C4-2B (cell line): ENCODE measurements at regions not wholly inside any gene's neighbourhood (a gene's known extent, or its start where the extent isn't known, plus 50 kb on each side); places are given as distances from the start of the nearest gene placed in this dataset.
"Not testable (repeated sequence)": the region's sequence is repeated elsewhere in the genome, so short reads cannot be mapped to it uniquely, and the experiment has no call there.

ENCODE experiments used
- H3K27ac ChIP-seq: fragments of 450-650 bp; 2 replicates; pipeline ENCODE4 v1.5.1; 2017
- ZFX ChIP-seq: fragments of 450-650 bp; IDR thresholded peaks from 2 replicates; pipeline ENCODE4 v1.6.1; 2017
- TF ChIP-seq, protein P1 (sequence below): fragments of 450-650 bp; conservative IDR thresholded peaks from 2 replicates; pipeline ENCODE4 v1.5.1; 2017; ENCODE audit warnings: mild to moderate bottlenecking

GRCh38 chr3:56955492-56956111 is 104.9 kb upstream of the SPATA12 start:
- no peak for TF ChIP-seq ZFX
- TF ChIP-seq, protein P1, sequence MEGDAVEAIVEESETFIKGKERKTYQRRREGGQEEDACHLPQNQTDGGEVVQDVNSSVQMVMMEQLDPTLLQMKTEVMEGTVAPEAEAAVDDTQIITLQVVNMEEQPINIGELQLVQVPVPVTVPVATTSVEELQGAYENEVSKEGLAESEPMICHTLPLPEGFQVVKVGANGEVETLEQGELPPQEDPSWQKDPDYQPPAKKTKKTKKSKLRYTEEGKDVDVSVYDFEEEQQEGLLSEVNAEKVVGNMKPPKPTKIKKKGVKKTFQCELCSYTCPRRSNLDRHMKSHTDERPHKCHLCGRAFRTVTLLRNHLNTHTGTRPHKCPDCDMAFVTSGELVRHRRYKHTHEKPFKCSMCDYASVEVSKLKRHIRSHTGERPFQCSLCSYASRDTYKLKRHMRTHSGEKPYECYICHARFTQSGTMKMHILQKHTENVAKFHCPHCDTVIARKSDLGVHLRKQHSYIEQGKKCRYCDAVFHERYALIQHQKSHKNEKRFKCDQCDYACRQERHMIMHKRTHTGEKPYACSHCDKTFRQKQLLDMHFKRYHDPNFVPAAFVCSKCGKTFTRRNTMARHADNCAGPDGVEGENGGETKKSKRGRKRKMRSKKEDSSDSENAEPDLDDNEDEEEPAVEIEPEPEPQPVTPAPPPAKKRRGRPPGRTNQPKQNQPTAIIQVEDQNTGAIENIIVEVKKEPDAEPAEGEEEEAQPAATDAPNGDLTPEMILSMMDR, result no peak
- H3K27ac ChIP-seq, result no peak overlapping the region

GRCh38 chr3:56954125-56954524 is 106.3 kb upstream of the SPATA12 start:
- TF ChIP-seq, protein P1, result no peak
- no peak for TF ChIP-seq ZFX
- H3K27ac ChIP-seq, result no peak overlapping the region

DNA sequence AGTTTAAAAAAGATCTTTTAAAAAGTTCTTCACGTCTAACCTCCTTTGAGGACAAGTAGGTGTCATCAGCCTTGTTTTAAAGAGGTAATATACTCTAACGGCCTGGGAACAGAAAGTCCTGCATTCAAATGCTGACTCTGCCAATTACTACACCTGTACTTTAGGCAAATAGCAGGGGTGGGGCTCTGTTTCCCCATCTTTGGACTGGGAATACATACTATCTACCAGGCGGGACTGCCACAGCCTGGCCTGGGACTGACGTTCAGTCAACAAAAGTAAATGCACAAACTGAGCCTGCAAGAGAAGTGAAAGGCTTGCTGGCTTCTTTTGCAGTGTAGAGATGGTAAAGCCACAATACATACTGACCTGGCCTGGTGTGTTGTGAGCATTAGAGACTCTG is 107.6 kb upstream of the SPATA12 start:
- TF ChIP-seq, protein P1, result no peak
- TF ChIP-seq ZFX, result no peak
- no peak overlapping the region for H3K27ac ChIP-seq

DNA sequence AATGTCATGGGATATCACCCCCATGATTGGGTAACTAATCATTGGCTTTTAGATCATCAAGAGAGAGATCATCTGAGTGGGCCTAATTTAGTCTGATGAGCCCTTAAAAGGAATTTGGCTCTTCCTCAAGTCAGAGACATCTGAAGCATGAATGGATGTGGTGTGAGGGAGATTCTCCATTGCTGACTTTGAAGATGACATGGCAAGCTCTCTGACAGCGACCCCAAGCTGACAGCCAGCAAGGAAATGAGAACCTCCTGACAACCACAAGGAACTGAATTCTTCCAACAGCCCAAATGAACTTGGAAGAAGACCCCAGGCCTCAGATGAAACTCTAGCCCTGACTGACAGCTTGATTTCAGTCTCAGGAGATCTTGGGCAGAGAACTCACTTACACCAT is 108.4 kb upstream of the SPATA12 start:
- no peak overlapping the region for H3K27ac ChIP-seq
- no peak for TF ChIP-seq ZFX
- TF ChIP-seq, protein P1, result no peak

DNA sequence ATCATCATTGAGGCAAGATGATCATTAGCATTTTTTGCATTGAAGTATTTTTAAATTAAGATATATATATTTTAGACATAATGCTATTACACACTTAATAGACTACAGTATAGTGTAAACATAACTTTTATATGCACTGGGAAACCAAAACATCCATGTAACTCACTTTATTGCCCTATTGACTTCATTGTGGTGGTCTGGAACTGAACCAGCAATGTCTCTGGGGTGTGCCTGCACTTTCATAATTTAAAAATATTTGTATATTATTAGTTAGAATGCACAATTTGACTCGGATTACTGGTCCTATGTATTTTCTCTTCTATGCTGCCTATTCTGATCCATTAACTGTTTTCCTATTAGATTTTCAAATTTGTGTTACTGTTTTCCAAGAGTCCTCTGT is 109.1 kb upstream of the SPATA12 start:
- no peak for TF ChIP-seq ZFX
- TF ChIP-seq, protein P1, result no peak
- H3K27ac ChIP-seq, result no peak overlapping the region

GRCh38 chr3:56945378-56945777 is 115.1 kb upstream of the SPATA12 start:
- not testable (repeated sequence) for H3K27ac ChIP-seq

DNA sequence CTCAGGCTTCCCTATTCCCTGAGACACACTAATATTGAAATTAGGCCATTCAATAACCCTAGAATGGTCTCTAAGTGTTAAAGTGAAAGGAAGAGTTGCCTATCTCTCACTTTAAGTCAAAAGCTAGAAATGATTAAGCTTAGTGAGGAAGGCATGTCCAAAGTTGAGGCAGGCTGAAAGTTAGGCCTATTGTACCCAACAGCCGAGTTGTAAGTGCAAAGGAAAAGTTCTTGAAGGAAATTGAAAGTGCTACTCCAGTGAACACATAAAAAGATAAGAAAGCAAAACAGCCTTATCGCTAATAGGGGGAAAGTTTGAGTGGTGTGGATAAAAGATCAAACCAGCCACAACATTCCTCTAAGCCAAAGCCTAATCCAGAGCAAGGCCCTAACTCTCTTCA is 117.9 kb upstream of the SPATA12 start:
- TF ChIP-seq ZFX, result no peak
- H3K27ac ChIP-seq, result no peak overlapping the region

- TF ChIP-seq, protein P1, result no peak
- TF ChIP-seq ZFX, result no peak
- H3K27ac ChIP-seq, result no peak overlapping the region
Measured at GRCh38 chr3:56940976-56941375, 119.5 kb upstream of the SPATA12 start.
